DLD1 (cell line): ENCODE measurements at regions not wholly inside any gene's neighbourhood (a gene's known extent, or its start where the extent isn't known, plus 50 kb on each side); places are given as distances from the start of the nearest gene placed in this dataset.

Source experiments
- in situ Hi-C: cut with HindIII; loops from 2 replicates; pipeline ENCODE4 v1.10.0; 2017; ENCODE audit warnings: low sequenced_read_pairs

DNA sequence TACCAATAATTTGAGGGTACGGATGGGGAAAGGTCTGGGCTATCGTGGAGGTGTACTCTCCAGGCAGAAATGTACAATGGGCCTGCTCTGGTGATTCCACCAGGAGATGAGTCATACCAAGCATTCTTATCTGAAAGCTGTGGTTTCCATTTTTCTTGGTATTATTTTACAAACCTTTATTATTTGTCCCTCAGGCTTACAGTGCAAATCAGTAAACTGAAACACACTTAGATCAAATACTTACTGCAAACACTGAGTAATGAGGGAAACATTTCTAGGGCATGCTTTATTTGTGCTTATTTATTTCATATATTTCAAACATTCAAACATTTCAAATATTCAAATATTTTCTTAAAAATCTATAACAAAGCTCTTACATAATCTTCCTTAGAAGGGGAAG, 319.8 kb downstream of the RND3 start:
- in situ Hi-C loops, result no loop called here

DNA sequence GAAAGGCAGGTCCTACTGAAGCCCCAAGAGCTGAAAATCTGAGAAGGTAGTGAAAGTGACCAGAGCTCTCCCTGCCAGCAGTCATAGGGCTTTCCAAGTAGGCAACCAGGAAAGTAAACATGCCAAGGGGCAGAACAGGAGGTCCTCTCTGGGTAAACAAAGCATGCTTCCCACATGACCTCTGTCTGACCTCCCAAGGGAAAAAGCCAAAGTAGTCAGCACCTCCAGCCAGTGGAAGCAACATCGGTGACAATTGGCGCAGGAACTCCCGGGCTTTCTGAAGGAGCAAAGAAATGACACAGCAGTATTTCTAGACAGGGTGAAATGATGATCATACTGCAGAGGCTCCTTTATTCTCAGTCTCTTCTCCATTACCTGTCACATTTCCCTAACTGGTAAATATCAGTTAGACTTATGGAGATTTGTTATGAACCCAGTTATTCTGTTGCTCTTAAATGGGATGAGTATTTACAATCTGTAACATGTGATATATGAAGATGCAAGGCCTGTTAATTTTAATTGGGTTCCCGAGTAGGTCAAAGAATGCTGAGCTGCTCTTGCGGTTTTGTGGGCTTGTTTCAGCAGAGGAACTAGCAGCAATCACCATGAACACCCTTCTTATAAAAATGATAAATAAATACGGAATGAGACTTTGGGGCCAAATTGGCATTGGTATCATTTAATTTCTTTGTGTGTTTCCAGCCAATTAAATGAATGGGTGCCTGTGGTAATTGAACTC, 321.0 kb downstream of the RND3 start:
- in situ Hi-C loops, result no loop called here

DNA sequence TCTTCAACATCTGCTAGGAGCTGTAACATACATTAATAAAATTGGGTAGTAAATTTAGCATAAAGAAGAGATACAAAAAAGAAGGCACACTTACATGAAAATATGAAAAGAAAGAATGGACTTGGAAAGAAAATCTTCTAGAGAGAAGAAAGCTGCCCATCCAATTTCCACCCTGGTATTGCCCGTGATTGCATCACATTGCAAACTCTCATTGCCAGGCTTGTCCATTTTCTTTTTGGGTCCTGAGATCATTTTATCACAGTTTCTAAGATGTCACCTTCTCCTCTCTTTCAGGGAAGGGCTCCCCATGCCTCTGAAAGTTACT, 321.5 kb downstream of the RND3 start:
- in situ Hi-C loops, result no loop called here

DNA sequence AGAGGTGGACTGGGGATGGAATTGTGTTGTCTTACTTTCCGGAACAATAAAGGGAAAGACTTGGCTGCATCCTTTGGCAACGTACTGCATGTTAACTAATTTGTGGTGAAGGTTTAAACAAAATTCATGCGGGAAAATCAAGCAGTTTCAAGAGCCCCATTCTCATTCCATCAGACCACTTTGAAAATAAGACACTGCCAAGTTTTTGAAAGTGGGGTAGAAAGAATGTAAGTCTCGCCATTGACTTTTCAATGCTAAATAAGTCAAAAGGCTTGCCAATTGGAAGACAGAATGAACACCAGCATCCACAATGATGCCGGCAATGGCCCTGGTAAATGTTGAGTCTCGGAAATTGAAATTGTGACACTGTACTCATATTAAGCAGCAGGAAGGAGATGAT, 322.0 kb downstream of the RND3 start:
- in situ Hi-C loops, result no loop called here

DNA sequence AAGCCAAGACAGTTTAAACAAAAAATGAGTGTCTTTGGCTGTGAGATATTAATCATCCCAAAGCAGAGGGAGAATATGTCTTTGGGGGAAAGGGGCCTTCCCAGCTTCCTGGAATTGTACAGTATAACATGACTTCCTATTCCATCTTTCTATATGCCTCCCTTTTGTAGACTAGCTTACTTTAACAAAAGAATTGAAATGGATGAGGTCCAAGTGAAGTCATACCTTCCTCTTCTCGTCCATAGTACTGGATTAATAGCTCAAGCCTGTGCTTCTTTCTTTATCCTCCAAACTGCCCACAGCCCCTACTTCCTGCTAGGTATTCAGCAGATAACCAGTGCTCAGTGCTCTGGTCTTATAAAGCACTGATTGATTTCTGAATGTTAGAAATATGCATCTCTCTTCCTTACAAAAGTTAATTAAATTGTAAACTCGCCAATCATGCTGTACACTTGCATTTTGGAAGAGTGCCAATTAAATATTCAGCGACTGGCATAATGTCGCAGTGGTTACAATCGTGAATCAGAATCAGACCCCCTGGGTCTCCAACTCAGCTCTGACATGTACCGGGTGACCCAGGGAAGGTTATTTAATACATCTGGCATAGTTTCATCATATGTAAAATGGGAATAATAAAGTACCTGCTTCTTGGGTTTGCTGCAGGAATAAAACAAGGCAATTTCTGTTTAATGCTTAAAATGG, 325.1 kb downstream of the RND3 start:
- in situ Hi-C loops, result no loop called here

DNA sequence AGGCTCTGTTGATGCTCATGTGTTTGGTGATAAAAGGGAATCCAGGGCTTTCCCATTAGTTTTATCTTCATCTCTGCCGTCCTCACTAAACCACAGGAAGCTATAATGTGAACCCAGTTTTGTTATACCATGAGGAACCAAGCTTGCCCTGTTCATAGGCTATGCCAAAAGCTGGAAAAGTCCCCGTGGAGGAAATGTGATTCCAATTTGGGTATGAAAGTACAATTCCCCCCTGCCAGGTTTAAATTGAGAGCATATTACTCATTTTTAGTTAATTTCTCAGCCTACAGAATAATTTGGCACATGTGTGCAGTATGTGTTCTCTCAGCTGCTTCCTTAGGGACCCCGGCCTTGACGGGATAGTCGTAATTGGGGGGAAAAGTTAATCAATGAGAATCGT, 327.4 kb downstream of the RND3 start:
- in situ Hi-C loops, result no loop called here

DNA sequence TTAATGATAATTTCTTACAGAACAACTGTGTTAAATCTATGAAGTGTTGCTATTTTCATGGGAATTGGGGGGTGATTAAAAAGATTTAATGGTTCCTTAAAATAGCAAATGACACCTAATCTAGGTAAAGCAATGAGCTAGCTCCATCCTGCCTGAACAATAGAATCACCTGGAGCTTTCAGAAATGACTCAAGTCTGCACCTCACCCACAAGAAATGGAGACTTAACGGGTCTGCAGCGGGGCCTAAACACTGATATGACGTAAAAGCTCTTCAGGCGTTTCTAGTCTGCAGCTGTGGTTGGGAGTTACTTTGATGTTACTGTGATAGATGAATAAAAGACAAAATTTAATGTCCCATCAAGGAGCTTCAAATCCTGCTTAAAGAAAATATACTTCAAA, 328.2 kb downstream of the RND3 start:
- in situ Hi-C loops, result no loop called here

DNA sequence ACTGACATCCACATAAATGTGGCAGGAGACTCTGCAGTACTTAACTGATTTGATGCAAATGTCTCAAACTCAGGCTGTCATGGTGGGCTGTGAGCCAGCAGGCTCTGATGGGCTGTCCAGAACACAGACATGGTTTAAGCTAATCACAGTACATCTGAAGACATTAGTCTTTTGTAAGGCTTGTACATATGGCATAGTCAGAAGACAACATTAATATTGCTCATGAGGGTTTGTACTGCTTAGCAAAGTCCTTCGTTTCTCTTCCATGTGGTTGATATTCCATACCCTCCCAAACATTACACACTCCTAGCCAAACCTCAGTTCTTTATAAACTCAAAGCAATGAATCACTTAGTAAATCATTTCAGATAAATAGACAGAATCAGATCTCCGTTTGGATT, 330.6 kb downstream of the RND3 start:
- in situ Hi-C loops, result no loop called here

DNA sequence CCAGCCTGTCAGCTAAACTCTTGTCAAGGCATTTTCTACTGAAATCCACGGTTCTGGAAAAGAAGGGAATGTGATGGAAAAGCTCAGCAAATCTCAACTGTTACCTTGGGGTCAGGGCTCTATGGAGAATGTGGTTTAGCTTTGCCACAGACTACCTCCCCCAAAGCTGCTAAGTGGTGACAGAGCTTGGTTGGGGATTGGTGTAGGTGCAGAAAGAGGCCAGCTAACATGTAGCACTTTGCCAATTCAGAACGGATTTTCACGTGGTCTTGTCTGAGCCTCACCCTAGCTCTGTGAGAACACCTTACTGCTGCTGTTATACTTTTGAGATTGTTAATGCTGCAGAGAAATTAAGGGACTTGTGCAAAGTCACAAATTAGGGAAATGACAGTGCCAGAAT, 331.1 kb downstream of the RND3 start:
- in situ Hi-C loops, result no loop called here

DNA sequence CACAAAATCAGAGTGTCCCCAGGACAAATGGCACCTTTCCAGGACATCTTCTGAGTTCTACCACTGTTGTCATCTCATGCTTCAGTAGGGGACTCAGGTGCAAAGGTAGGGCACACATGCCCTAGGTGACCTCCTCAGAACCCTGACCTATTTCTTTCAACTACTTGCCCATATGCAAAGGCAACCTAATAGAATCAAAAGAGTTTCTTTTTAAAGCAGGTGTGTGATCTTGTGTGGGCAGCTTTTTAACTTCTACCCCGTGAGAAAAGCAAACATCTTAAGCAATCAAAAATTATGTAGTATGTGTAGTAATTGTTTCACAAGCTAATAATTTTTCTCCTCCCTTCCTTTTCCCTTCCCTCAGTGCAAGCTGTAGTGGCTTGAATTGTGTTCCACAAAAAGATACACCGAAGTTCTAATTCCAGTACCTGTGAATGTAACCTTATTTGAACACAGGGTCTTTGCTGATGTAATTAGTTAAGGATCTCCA, 333.1 kb downstream of the RND3 start:
- in situ Hi-C loops, result no loop called here

DNA sequence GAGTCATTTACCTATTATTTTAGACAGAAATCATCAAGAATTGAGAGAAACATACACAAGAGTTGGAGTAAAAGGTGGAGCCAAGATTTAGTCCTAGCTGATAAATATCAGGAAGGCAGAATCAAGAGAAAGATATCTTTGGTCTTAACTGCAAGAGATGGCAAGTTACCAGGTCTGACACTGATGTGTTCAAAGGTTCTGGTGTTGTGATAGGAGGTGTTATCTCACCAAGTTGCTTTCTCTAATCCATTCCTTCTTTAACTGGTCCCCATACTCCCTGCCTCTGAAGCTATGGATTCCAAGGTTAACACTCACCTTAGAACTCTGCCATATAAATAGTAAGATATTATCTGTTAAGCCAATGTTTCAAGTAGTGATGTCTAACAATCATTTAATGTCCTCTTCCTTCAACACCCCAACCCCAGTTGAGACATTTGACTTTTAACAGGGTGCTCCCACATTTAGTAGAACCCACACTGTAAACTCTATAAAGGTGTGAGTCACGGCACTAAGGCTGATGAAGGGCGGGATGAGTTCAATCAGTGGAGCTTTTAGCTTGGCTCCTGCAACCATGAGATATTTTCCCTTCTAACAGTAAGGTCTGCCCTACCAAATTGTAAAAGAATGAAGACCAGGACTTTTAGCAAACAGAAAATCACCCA, 333.7 kb downstream of the RND3 start:
- in situ Hi-C loops, result no loop called here

DNA sequence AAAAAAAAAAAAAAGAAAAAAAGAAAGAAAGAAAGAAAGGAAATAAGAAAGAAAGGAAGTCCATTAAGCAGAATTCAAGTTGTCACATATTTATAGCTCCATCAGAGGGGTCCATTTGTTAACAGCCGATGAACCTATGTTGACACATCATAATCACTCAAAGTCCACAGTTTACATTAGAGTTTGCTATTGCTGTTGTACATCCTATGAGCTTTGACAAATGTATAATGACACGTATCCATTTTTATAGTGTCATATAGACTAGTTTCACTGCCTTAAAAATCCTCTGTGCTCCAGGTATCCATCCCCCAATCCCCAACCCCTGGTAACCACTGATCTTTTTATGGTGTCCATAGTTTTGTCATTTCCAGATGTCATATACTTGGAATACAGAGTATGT, 335.2 kb downstream of the RND3 start:
- in situ Hi-C loops, result no loop called here

DNA sequence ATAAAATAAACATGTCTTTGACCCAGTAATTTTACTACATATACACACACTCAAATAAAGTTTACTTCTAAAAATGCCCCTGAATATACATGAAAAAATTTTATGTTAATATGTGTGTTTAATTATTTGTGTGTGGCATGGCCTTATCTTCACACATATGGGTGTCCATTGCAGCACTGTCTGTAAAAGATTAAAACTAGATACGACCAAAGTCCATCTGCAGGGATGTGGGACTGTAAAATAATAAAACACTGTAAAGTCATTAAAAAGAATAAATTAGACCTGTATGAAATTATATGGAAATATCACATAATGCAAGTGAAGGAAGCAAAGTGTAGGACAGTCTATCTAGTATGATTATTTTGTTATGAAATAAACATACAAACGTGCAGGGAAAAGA, 337.3 kb downstream of the RND3 start:
- in situ Hi-C loops, result no loop called here

DNA sequence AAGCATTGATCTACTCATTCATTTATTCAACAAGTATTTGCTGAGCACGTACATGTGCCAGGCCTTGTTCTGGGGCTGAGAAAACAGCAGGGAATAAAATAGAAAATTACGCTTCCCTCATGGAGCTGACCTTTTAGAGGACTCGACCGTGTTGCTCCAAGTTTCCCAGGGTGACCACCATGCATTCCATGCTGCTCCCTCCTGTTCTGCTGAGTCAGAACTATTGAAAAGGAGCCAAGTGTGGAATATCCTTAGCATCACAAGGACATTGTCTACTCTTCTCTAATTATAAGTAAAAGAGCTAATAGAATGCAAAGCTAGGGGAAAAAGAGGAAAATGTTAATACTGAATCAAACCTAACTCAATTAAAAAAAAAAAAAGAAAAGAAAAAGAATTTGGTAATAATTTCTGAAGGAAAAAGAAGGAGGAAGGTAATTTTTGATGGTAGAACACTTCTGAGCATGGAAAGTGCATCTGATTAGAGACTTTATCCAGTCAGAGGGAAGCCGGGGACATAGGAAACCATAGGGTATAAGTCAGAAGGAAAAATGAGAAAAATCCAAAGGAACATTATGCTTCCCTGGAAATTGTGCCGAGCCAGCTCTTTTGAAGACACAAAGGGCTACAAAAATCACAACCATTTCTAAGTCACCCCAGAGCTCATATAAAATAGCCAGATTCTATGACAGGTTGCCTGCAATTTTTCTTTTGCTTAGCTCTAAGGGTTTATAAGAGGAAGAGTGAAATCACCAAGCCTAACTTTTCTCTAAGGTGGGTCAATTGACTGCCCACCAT, 339.4 kb downstream of the RND3 start:
- in situ Hi-C loops, result no loop called here

DNA sequence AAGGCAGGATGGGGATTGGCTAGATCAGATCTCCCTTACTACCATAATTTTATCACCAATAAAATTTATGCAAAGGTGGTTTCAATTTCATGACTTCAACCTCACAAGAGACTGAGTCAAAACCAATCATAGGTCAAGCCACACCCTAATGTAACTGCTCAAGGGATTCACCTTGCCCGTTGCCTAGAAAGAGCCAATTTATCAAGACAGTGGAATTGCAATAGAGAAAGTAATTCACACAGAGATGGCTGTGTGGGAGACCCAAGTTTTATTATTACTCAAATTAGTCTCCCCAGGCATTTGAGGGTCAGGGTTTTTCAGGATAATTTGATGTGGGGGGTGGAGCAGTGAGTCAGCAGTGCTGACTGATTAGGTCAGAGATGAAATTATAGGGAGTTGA, 340.6 kb downstream of the RND3 start:
- in situ Hi-C loops, result no loop called here

DNA sequence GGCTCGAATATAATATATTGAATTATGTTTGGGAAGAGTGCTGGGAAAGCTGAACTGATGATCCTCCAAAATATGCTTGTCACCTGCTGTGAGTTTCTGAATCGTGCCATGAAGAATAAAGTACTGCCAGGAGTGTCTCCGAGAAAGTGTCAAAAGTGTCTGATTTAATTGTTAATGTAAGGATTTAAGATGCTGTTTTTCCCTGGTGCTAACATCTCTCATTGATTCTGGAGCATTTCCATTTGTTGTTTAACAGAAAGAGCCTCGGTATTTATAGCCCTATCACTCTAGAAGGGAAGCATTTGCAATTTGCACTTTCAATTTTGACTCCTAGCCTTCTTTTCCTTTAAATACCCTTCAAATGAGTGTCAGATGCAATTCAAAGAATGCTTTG, 342.2 kb downstream of the RND3 start:
- in situ Hi-C loops, result no loop called here

DNA sequence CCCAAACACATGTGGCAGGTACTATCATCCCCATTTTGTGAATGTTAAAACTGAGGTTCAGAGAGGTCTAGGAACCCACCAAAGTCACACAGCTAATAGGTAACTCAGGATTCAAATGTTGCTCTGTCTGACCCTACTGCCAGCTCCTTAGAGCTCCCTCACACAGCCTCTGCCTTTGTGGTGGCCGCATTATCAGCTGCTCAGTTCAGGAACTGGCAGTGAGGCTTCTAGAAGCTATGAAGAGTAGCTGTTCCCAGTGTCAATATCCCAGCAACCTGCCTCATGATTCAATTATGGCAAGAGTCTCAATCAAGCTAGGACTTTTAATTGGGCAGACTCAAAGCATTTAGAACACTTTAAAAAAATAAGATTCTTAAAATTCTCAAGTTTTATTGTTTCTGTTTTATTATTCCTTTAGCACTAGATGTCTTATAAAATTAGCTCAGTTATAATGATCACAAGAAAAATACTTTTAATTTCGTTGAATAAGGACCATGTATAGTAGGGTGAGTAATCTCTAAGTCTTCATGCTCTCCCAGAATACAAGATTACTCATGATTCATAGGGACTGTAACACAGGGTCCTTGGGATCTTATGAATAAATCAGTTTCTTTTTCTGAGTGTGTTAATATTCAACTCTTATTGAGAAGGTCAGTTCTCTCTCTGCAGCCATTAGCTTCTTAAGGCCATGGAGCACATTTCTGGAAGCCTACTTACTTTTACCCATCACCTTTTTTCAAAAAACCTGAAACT, 342.7 kb downstream of the RND3 start:
- in situ Hi-C loops, result no loop called here

DNA sequence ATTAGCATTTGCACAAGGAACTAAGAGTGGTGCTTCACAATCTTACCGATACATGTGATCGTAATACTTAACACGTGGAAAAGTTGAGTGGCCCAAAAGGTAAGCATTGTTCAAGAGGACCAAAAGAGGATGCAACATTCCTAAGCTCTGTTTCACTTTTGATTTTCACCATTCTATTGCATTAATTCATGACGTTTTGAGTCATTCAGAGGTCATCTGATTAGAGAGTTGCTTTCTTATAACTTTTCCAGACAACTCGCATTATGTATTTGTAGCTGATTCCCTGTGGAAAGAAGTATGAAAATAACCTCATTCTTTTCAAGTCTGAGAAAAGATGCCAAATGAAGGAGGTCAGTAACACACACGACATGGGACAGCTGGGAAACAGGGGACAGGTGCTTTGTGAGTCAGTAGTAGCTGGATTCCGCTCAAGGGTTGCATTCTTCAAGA, 344.4 kb downstream of the RND3 start:
- in situ Hi-C loops, result no loop called here

DNA sequence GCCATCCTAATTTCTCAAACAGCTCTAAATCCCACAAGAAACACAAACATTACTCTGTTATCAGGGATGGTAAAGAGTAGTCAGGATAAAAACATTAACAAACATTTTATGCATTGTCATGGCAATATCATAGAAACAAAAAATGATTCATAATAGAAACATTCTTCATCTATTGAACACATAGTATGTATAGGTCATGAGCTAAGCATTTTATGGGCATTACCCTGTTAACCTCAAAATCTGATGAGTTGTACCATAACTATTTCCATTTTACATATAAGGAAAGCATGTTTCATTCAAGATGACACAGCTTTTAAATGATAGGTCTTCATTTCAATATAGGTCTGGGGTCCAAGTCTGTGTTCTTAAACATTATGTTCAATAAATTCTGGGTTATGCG, 344.9 kb downstream of the RND3 start:
- in situ Hi-C loops, result no loop called here

DNA sequence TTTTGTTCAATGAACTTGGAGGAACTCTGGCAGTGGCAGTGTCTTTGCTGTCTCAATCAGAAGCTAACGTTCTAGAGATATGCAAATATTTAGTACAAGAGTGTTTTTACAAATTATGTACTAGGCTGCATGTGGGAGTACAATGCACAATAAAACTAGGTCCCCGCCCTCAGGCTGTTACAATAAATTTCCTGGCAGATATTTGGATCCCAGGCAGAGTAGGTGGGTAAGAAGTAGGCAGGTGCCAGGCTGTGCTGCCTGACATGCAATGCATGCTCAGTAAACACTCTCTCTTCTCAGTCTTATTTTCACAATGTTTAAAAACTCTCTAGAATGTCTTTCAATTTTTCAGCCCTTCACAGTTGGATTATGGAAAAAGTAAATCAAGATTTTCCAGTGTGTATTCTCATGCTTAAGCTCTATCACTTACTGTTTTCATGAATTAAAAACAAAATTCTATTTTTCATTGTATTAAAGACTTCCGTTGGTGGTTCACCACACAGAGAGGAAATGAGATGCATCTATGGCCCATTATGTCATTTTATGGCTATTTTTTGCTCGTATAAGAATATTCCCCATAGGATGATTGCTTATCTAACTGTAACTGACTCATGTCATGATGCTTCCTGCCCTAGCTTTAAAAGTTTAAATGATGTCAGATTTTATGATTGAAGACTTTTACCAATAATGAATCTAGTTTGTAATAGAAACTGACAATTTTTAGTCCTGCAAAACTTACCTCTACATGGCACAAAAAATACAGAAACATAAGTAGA, 346.1 kb downstream of the RND3 start:
- in situ Hi-C loops, result no loop called here
